ENCODE measurements at regions not wholly inside any gene's neighbourhood (a gene's known extent, or its start where the extent isn't known, plus 50 kb on each side); places are given as distances from the start of the nearest gene placed in this dataset.

DNA sequence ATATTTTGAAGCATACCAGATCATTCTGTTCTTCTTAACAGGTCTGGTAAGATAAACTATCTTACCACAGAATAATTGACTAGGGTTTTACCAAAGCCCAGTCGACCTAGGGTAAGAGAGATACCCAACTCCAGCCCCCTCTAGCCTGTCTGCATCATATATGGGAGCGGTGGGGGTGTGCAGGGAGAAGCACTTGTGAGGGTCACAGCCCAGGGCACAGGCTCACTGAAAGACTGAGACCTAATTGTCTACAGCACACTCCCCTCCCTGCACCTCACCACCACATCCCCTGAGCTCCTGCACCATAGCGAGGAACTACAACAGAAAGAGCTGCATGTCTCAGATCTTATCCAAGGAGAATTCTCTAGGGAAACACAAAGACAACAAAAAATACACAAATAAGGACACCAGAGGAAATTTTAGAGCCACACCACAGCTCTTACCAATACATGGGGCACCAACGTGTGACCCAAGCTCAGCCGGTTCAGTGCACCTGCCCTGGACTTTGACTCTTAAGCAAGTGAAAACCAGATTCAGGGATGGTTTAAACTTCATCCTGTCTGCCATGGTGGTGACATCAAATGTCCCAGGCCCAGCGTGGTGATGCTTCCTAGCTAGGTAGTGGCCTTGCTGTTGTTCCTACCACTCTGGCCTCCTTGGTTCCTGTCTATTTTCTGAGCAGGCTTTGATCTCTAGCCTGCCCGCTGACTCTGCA is 150.8 kb downstream of the HERPUD2 start:
- Histone ChIP-seq H3K9me2 (ENCODE audit: insufficient read depth, low read length) (no peaks in the 10 kb centered on the region), H3K4me2 (ENCODE audit: low read length) (no peak overlapping the region), H3F3A (ENCODE audit: insufficient read depth, low read length, poor library complexity, severe bottlenecking) (no peaks in the 10 kb centered on the region), H2AFZ (ENCODE audit: low read depth, low read length) (no peak overlapping the region), H4K20me1 (ENCODE audit: insufficient read depth) (no peaks in the 10 kb centered on the region), H3K36me3 (ENCODE audit: insufficient read depth, low read length) (no peaks in the 10 kb centered on the region), H3K27ac (ENCODE audit: low read length) (no peak overlapping the region), H3K9ac (ENCODE audit: low read length) (no peak overlapping the region), H3K27me3 (ENCODE audit: insufficient read depth, low read depth, low read length) (no peaks in the 10 kb centered on the region), H3K79me2 (replicated peaks; ENCODE audit: insufficient read depth, low read length) (no peaks in the 10 kb centered on the region), H3K9me3 (ENCODE audit: low read length) (no peaks in the 10 kb centered on the region), H3K4me3 (ENCODE audit: low read length) (no peak overlapping the region)
- no peak for TF ChIP-seq POLR2AphosphoS5 (IDR thresholded peaks at IDR 0.05)
- no peak for TF ChIP-seq EP300 (conservative IDR thresholded peaks at IDR 0.05; ENCODE audit: poor library complexity, severe bottlenecking)
- TF ChIP-seq, protein P1, sequence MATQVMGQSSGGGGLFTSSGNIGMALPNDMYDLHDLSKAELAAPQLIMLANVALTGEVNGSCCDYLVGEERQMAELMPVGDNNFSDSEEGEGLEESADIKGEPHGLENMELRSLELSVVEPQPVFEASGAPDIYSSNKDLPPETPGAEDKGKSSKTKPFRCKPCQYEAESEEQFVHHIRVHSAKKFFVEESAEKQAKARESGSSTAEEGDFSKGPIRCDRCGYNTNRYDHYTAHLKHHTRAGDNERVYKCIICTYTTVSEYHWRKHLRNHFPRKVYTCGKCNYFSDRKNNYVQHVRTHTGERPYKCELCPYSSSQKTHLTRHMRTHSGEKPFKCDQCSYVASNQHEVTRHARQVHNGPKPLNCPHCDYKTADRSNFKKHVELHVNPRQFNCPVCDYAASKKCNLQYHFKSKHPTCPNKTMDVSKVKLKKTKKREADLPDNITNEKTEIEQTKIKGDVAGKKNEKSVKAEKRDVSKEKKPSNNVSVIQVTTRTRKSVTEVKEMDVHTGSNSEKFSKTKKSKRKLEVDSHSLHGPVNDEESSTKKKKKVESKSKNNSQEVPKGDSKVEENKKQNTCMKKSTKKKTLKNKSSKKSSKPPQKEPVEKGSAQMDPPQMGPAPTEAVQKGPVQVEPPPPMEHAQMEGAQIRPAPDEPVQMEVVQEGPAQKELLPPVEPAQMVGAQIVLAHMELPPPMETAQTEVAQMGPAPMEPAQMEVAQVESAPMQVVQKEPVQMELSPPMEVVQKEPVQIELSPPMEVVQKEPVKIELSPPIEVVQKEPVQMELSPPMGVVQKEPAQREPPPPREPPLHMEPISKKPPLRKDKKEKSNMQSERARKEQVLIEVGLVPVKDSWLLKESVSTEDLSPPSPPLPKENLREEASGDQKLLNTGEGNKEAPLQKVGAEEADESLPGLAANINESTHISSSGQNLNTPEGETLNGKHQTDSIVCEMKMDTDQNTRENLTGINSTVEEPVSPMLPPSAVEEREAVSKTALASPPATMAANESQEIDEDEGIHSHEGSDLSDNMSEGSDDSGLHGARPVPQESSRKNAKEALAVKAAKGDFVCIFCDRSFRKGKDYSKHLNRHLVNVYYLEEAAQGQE (IDR thresholded peaks at IDR 0.05; ENCODE audit: borderline replicate concordance): no peak
- TF ChIP-seq TAF1 (IDR thresholded peaks at IDR 0.05; ENCODE audit: low read depth): no peak
- TF ChIP-seq EZH2 (IDR thresholded peaks at IDR 0.05; ENCODE audit: borderline replicate concordance, insufficient read depth, low read length, poor library complexity, severe bottlenecking): no peak

DNA sequence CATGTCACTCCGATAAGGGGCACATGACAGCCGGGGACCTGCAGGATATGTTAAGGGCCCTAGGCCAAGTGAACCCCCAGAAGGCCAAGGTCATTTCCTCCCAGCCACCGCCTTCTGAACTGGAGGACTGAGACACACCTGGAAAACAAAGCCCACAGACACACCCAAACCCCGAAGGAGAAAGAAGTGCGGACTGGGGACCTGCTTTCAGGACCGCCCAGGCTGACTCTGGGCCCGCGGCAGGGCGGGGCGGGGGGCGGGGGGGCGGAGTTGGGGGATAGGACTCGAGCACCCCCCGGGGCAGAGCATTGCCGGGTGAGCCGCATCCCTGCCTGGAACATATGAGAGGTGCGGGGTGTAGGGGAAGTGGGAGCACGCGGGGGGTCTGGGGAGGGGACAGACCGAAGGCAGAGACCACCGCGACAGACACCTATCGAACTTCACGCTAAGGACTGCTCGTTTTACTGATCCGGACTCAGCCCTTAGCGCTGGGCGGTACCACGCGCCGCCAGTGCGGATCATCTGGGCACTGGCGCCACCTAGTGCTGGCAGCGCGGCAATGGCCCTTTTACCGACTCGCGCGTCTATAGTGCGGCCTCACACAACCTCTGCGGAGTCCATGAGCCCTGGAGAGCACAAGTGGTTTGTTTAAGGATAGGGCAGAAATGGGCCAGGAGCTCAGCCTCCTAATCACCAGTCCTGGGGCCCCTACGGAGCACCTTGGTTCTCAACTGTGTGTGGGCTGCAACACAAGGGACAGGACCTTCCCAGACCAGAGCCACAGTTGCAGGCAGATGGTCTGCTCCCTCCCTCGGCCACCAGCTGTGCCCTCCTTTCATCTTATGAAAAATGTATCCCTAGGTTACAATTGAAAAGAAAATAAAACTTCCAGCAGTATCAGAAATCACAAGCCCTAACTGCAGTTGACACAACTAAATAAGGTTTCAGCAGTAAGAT is 157.6 kb downstream of the HERPUD2 start:
- Histone ChIP-seq H3K9me3 (ENCODE audit: low read length) (no peaks in the 10 kb centered on the region), H2AFZ (ENCODE audit: low read depth, low read length) (no peak overlapping the region), H3K9ac (ENCODE audit: low read length) (no peak overlapping the region), H3K4me3 (ENCODE audit: low read length) (peak overlapping the region; percentile 62), H3K27ac (ENCODE audit: low read length) (no peak overlapping the region), H3K36me3 (ENCODE audit: insufficient read depth, low read length) (no peaks in the 10 kb centered on the region), H3K79me2 (replicated peaks; ENCODE audit: insufficient read depth, low read length) (no peaks in the 10 kb centered on the region), H4K20me1 (ENCODE audit: insufficient read depth) (no peaks in the 10 kb centered on the region), H3K9me2 (ENCODE audit: insufficient read depth, low read length) (no peaks in the 10 kb centered on the region), H3K4me2 (ENCODE audit: low read length) (no peak overlapping the region), H3K27me3 (ENCODE audit: insufficient read depth, low read depth, low read length) (no peaks in the 10 kb centered on the region), H3F3A (ENCODE audit: insufficient read depth, low read length, poor library complexity, severe bottlenecking) (no peaks in the 10 kb centered on the region)
- TF ChIP-seq MXI1 (conservative IDR thresholded peaks at IDR 0.05; ENCODE audit: poor library complexity, severe bottlenecking) (peak; percentile 44), EZH2 (IDR thresholded peaks at IDR 0.05; ENCODE audit: borderline replicate concordance, insufficient read depth, low read length, poor library complexity, severe bottlenecking) (no peak), RAD21 (conservative IDR thresholded peaks at IDR 0.05) (peak; percentile 91), SMC3 (conservative IDR thresholded peaks at IDR 0.05; ENCODE audit: poor library complexity) (peak; percentile 93)
- TF ChIP-seq, protein P2, sequence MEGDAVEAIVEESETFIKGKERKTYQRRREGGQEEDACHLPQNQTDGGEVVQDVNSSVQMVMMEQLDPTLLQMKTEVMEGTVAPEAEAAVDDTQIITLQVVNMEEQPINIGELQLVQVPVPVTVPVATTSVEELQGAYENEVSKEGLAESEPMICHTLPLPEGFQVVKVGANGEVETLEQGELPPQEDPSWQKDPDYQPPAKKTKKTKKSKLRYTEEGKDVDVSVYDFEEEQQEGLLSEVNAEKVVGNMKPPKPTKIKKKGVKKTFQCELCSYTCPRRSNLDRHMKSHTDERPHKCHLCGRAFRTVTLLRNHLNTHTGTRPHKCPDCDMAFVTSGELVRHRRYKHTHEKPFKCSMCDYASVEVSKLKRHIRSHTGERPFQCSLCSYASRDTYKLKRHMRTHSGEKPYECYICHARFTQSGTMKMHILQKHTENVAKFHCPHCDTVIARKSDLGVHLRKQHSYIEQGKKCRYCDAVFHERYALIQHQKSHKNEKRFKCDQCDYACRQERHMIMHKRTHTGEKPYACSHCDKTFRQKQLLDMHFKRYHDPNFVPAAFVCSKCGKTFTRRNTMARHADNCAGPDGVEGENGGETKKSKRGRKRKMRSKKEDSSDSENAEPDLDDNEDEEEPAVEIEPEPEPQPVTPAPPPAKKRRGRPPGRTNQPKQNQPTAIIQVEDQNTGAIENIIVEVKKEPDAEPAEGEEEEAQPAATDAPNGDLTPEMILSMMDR (IDR thresholded peaks at IDR 0.05; ENCODE audit: poor library complexity, severe bottlenecking): peak; percentile 93
